ENCODE measurements at regions not wholly inside any gene's neighbourhood (a gene's known extent, or its start where the extent isn't known, plus 50 kb on each side); places are given as distances from the start of the nearest gene placed in this dataset.
A peak's percentile ranks its signal among the peaks of the same experiment; 100 is the strongest.

DNA sequence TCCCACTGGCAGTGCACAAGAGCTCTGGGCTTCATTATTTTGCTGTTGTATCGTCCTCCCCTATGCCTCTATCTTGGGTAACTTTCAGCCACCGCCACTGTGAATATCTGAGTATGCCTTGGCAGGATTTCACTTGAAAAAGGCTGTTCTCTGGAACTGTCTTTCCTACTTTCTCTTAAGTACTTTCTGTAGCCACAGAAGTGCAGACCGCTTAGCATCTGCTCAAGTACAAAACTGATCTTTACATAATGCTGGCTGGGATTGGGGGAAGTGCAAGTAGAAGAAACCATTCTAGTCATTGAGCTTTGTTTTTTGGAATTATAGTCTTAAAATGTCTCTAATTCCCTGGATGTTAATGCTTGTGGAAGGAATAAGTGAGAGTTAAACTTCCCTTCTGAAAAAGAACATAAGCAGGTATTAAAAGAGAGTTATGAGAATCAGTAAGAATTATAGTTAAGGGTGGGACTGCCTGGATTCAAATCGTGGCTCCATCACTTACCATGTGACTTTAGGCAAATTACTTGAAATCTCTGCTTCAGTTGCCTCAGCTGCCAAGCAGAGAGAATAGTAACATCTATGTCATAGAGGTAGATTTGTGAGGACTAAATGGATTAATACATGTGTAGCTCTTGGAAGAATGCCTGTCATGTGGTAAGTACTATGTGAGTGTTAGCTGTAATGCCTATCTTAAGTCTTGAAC, 77.5 kb downstream of the MID1IP1 start:
- Histone ChIP-seq H3K27ac (ENCODE audit: low read depth, low read length) (peak overlapping the region; percentile 94), H3K4me3 (ENCODE audit: low read length) (peak overlapping the region; percentile 62), H3K36me3 (ENCODE audit: control insufficient read depth, low read length) (peaks cover 4% of the 10 kb centered on the region; the same call in 1 of the 2 replicates), H3F3A (ENCODE audit: control insufficient read depth, insufficient read depth) (peaks cover 10% of the 10 kb centered on the region), H3K4me1 (ENCODE audit: control insufficient read depth, low read length) (peaks cover 58% of the 10 kb centered on the region), H4K20me1 (ENCODE audit: control insufficient read depth, insufficient read depth, low read depth, low read length) (no peaks in the 10 kb centered on the region), H3K9me3 (ENCODE audit: control insufficient read depth, insufficient read depth, low read length) (peaks cover 11% of the 10 kb centered on the region; the same call in 1 of the 2 replicates), H3K4me2 (ENCODE audit: low read length) (peak overlapping the region; percentile 67), H3K27me3 (ENCODE audit: control insufficient read depth, low read length) (no peaks in the 10 kb centered on the region), H3K9me2 (replicated peaks; ENCODE audit: control insufficient read depth, low read length) (no peaks in the 10 kb centered on the region), H3K79me2 (ENCODE audit: control insufficient read depth, low read length) (no peaks in the 10 kb centered on the region)
- TF ChIP-seq EZH2phosphoT487 (IDR thresholded peaks at IDR 0.05; ENCODE audit: borderline replicate concordance, low read length) = no peak

GRCh38 chrX:38879631-38880220, 78.5 kb downstream of the MID1IP1 start:
- Histone ChIP-seq H3F3A (ENCODE audit: control insufficient read depth, insufficient read depth) (peaks cover 10% of the 10 kb centered on the region), H3K9me3 (ENCODE audit: control insufficient read depth, insufficient read depth, low read length) (peaks cover 11% of the 10 kb centered on the region; the same call in 1 of the 2 replicates), H3K4me3 (ENCODE audit: low read length) (peak overlapping the region; percentile 63), H3K27ac (ENCODE audit: low read depth, low read length) (peak overlapping the region; percentile 94), H3K27me3 (ENCODE audit: control insufficient read depth, low read length) (no peaks in the 10 kb centered on the region), H3K79me2 (ENCODE audit: control insufficient read depth, low read length) (no peaks in the 10 kb centered on the region), H3K9me2 (replicated peaks; ENCODE audit: control insufficient read depth, low read length) (no peaks in the 10 kb centered on the region), H3K36me3 (ENCODE audit: control insufficient read depth, low read length) (peaks cover 4% of the 10 kb centered on the region; the same call in 1 of the 2 replicates), H3K4me2 (ENCODE audit: low read length) (peak overlapping the region; percentile 67), H4K20me1 (ENCODE audit: control insufficient read depth, insufficient read depth, low read depth, low read length) (no peaks in the 10 kb centered on the region), H3K4me1 (ENCODE audit: control insufficient read depth, low read length) (peaks cover 58% of the 10 kb centered on the region)
- TF ChIP-seq EZH2phosphoT487 (IDR thresholded peaks at IDR 0.05; ENCODE audit: borderline replicate concordance, low read length) (no peak), CTCF (IDR thresholded peaks at IDR 0.05; ENCODE audit: low read depth, low read length, poor library complexity, severe bottlenecking) (no peak)

DNA sequence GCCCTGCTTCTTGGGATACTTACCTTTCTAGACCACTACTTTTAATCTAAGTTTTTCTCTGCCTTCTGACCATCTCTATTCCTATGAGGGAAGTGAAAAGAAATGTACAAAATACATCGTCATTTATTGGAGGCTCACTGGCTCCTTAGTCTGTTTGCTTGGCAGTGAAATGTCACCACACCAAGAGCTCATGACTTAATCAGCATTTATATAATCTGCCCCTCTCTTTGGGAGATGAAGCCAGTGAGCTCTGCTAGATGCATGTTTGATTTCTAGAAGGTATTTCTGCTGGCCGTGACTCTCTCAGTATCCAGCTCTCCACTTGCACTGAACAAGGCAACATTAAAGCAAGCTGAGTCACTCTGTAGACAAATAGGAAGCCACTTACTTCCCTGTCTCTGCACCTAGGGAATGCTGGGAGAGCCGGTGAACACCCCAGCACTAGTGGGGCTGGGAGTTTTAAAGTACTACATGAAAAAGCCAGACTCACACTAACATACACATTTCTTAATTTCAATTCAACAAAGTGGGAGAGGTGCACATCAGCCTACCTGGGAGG, 79.1 kb downstream of the MID1IP1 start:
- TF ChIP-seq EZH2phosphoT487 (IDR thresholded peaks at IDR 0.05; ENCODE audit: borderline replicate concordance, low read length) (no peak), CTCF (IDR thresholded peaks at IDR 0.05; ENCODE audit: low read depth, low read length, poor library complexity, severe bottlenecking) (no peak)
- H3K27ac ChIP-seq (ENCODE audit: low read depth, low read length) = peak overlapping the region; percentile 94
- H3K79me2 ChIP-seq (ENCODE audit: control insufficient read depth, low read length) = no peaks in the 10 kb centered on the region
- H4K20me1 ChIP-seq (ENCODE audit: control insufficient read depth, insufficient read depth, low read depth, low read length) = no peaks in the 10 kb centered on the region
- peak overlapping the region; percentile 63 for H3K4me3 ChIP-seq (ENCODE audit: low read length)
- peaks cover 58% of the 10 kb centered on the region for H3K4me1 ChIP-seq (ENCODE audit: control insufficient read depth, low read length)
- peak overlapping the region; percentile 67 for H3K4me2 ChIP-seq (ENCODE audit: low read length)
- H3K36me3 ChIP-seq (ENCODE audit: control insufficient read depth, low read length) = peaks cover 4% of the 10 kb centered on the region; the same call in 1 of the 2 replicates
- H3F3A ChIP-seq (ENCODE audit: control insufficient read depth, insufficient read depth) = peaks cover 10% of the 10 kb centered on the region
- no peaks in the 10 kb centered on the region for H3K27me3 ChIP-seq (ENCODE audit: control insufficient read depth, low read length)
- peaks cover 11% of the 10 kb centered on the region; the same call in 1 of the 2 replicates for H3K9me3 ChIP-seq (ENCODE audit: control insufficient read depth, insufficient read depth, low read length)
- no peaks in the 10 kb centered on the region for H3K9me2 ChIP-seq (replicated peaks; ENCODE audit: control insufficient read depth, low read length)

All from DOHH2 (cell line).